AG09309 (cell line): ENCODE measurements at regions not wholly inside any gene's neighbourhood (a gene's known extent, or its start where the extent isn't known, plus 50 kb on each side); places are given as distances from the start of the nearest gene placed in this dataset.

Experiments used
- DNase-seq: peaks from one replicate; pipeline ENCODE4 v3.0.0-alpha.2; 2010; ENCODE audit warnings: low read depth
- H3K4me3 ChIP-seq: 2 replicates; pipeline ENCODE4 v1.5.1; 2011; ENCODE audit warnings: mild to moderate bottlenecking, low read depth, low read length, moderate library complexity; ENCODE audit not compliant: control insufficient read depth
- TF ChIP-seq, protein P1 (sequence below): IDR thresholded peaks from 2 replicates; pipeline ENCODE4 v1.5.1; 2011; ENCODE audit warnings: mild to moderate bottlenecking, low read depth, low read length, inconsistent platforms; ENCODE audit not compliant: insufficient read depth, control insufficient read depth; ENCODE audit errors: missing control alignments

DNA sequence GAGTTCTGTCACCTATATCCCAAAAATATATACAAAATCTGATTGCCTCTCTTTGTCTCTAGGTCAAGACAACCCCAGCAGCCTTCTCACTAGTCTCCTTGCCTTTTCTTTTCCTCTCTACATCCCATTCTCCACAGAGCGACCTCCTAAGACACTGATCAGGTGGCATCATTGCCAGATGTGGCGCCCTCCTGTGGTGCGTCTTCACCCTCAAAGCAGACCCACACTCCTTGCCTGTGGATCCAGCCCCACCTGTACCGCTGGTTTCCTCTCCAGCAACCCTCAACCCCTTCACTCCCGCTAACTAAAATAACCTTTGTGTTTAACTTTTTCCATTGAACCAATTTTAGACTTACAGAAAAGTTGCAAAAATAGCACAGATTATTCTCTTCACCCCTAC is 273.3 kb downstream of the GLI2 start:
- DNase-seq, result no peak
- no peak overlapping the region for H3K4me3 ChIP-seq
- TF ChIP-seq, protein P1, sequence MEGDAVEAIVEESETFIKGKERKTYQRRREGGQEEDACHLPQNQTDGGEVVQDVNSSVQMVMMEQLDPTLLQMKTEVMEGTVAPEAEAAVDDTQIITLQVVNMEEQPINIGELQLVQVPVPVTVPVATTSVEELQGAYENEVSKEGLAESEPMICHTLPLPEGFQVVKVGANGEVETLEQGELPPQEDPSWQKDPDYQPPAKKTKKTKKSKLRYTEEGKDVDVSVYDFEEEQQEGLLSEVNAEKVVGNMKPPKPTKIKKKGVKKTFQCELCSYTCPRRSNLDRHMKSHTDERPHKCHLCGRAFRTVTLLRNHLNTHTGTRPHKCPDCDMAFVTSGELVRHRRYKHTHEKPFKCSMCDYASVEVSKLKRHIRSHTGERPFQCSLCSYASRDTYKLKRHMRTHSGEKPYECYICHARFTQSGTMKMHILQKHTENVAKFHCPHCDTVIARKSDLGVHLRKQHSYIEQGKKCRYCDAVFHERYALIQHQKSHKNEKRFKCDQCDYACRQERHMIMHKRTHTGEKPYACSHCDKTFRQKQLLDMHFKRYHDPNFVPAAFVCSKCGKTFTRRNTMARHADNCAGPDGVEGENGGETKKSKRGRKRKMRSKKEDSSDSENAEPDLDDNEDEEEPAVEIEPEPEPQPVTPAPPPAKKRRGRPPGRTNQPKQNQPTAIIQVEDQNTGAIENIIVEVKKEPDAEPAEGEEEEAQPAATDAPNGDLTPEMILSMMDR, result peak; percentile 36

DNA sequence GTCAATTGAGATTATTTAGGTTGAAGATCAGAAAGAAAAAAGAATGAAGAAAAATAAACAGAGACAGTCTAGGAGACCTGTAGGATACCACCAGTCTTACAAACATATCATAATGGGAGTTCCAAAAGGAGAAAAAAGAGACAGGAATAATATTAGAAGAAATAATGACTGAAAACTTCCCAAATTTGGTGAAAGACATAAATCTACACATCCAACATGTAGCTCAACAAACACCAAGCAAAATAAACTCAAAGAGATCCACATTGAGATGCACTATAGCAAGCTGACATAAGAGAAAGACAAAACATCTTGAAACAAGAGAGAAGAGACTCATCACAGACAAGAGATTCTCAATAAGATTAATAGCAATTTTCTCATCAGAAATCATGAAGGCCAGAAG is 274.0 kb downstream of the TFCP2L1 start:
- H3K4me3 ChIP-seq, result no peak overlapping the region
- TF ChIP-seq, protein P1, result no peak
- DNase-seq, result no peak

DNA sequence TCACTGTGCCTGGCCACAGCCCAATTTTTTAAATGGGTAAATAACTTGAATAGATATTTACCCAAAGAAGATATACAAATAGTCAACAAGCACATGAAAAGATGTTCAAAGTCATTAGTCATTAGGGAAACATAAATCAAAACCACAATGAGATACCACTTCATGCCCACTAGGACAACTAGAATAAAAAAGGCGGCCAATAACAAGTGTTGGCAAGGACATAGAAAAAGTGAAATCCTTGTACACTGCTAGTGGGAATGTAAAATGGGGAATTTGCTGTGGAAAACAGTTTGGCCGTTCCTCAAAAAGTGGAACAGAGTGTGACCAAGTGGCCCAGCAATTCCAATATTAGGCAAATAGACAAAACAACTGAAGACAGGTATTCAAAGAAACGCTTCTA is 270.1 kb downstream of the TFCP2L1 start:
- H3K4me3 ChIP-seq, result no peak overlapping the region
- TF ChIP-seq, protein P1, result no peak
- no peak for DNase-seq

DNA sequence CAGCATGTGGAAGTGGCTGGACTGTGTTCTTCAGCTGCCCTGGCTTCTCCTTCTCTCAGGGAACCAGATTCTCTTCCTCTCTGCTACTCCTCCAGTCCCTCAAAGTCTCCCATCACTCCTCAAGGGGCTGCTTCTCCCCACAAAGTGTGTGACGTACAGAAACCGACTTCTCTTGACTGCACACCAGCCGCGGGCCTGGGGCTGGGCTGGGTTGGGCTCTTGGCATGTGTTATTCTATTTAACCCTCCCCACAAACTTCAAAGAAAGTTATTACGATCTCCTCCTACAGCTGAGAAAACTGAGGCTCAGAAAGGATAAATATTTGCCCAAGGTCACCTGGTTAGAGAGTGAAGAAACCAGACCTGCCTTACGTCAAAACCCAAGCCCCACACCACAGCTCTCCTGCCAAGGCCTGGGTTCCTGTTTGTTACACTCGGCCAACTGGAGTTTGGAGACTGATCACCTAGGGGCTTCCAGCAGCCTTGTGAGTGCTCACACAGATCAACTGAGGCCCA is 269.0 kb downstream of the TFCP2L1 start:
- TF ChIP-seq, protein P1, result no peak
- no peak overlapping the region for H3K4me3 ChIP-seq
- DNase-seq, result no peak

DNA sequence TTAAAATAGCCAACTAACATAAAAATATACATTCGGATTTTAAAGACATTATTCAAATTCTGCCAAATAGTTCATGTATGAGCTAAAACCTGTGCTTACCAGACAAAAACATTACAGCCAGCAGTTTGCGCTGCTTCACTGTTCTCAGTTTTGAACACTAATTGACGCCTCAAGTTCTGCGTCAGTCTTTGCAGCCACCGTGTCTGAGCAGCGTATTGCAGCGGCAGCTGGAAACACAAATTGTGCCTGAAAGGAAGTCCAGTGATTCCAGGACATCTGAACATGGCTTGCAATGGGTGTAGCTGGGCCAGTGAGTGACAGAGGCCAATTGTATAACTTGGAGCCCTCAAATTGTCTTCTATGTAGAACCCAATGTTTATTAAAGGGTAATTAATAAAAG is 267.6 kb downstream of the TFCP2L1 start:
- TF ChIP-seq, protein P1, result no peak
- DNase-seq, result no peak
- no peak overlapping the region for H3K4me3 ChIP-seq

DNA sequence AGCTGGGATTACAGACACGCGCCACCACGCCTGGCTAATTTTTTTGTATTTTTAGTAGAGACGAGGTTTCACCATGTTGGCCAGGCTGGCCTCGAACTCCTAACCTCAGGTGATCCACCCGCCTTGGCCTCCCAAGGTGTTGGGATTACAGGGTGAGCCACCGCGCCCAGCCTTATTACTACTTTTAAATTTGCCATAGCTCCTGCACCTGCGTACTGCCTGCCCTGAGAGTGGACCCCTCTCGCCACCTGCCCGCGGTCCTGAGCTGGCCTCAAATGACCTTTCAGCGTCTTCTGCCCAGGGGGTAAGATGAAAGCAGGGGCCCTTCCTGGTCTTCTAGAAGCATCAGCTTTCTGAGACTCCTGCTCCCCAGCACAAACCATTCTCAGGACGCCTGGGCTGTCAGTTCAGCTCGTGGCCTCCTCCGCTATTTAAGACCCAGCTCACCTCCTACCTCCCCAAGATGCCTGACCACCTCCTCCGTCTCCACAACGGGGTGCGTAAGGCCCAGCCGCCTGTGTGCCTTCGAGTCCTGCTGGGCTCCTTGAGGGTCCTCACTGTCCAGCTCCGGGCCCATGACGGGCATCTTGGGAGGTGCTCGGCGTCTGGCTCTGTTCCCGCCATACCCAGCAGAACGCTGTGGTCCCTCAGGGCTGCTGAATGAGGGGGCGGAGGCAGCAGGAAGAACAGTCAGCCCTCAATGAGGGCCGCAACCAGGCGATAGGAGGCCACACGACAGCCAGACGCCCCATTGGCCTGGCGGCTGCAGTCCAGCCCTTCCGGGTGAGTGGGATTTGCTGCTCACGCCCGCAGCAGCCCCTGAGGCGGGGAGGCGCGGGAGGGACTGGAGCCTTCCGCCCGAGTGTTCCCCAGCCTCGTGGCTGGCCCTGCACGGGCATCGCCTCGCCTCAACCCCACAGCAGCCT is 266.6 kb downstream of the TFCP2L1 start:
- DNase-seq, result no peak
- no peak overlapping the region for H3K4me3 ChIP-seq
- TF ChIP-seq, protein P1, result no peak
